T-helper 17 cell (primary cell): ENCODE measurements at regions not wholly inside any gene's neighbourhood (a gene's known extent, or its start where the extent isn't known, plus 50 kb on each side); places are given as distances from the start of the nearest gene placed in this dataset.

Experiments
- ATAC-seq: fragments of 150-1000 bp; cut with Tn5 transposase; 2 replicates; pipeline ENCODE4 v1.10.0; 2021; ENCODE audit warnings: mild to moderate bottlenecking, moderate library complexity
- DNase-seq, 3 donors: peaks; one replicate each; pipeline versions ENCODE4 v3.0.0 to v3.0.0-alpha.2; 2020 to 2021
- H3K9me3 ChIP-seq: one replicate; pipeline ENCODE4 v1.7.0; 2013; ENCODE audit warnings: low read length, mild to moderate bottlenecking; ENCODE audit not compliant: control insufficient read depth, poor library complexity, severe bottlenecking
- H3K27ac Mint-ChIP-seq: one replicate; pipeline ENCODE4 v1.8.0; 2022; ENCODE audit warnings: mild to moderate bottlenecking, moderate library complexity, mixed read lengths
- H3K27me3 Mint-ChIP-seq: one replicate; pipeline ENCODE4 v1.8.0; 2022; ENCODE audit warnings: mixed read lengths
- H3K36me3 Mint-ChIP-seq: one replicate; pipeline ENCODE4 v1.8.0; 2022; ENCODE audit warnings: low read depth, mixed read lengths
- H3K4me1 Mint-ChIP-seq: one replicate; pipeline ENCODE4 v1.8.0; 2022; ENCODE audit warnings: mild to moderate bottlenecking, mixed read lengths
- H3K4me3 Mint-ChIP-seq: one replicate; pipeline ENCODE4 v1.8.0; 2022; ENCODE audit warnings: mild to moderate bottlenecking, moderate library complexity, mixed read lengths

GRCh38 chr22:44428941-44429830 lies 68.8 kb downstream of the RTL6 start:
- Mint-ChIP-seq H3K36me3 (no peaks in the 10 kb centered on the region), H3K27ac (peak overlapping the region; percentile 56), H3K4me1 (no peaks in the 10 kb centered on the region), H3K27me3 (peaks cover 28% of the 10 kb centered on the region), H3K4me3 (no peak overlapping the region)
- DNase-seq = no peak
- no peaks in the 10 kb centered on the region for H3K9me3 ChIP-seq
- no peak for ATAC-seq

DNA sequence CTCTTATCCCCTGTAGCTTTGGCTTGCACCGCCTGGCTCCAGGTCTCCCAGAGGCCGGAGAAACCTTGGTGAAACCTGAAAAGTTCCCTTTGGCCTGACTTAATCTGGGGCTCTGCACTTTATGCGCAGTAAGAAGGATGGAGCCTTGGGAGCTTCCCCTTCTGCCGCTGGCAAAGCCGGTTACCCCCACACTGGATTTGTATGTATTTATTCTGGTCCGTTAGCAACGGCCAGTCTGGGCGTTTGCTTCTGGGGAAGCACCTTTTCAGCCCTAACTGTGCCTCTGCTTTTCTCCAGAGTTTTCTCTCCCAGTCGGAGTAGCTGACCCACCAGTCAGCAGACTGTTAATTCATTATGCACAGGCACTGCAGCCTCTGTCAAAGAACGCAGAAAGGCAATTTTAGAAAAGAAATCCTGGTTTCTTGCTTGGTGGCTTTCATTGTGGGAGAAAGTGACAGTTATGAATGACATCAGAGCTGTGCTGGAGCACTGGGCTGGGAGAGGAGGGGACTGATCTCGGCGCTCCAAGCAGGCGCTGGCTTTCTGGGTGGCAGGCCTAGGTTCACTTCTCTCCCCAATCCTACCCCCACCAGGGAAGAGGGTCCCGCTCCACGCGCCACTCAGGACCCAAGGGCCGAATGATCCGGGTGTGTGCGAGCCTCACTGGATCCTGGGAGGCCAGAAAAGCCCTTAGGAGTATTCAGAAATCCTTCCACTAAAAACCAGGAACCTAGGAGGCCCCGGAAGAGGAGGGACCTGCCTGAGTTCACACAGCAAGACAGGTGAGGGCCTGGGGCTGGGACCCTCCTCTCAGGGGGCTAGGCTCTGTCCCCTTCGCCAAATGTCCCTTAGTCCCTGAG lies 70.2 kb downstream of the RTL6 start:
- ATAC-seq (no peak), DNase-seq (no peak)
- no peaks in the 10 kb centered on the region for H3K36me3 Mint-ChIP-seq
- H3K4me1 Mint-ChIP-seq = no peaks in the 10 kb centered on the region
- H3K27ac Mint-ChIP-seq = no peak overlapping the region
- no peaks in the 10 kb centered on the region for H3K9me3 ChIP-seq
- H3K4me3 Mint-ChIP-seq = no peak overlapping the region
- peaks cover 28% of the 10 kb centered on the region for H3K27me3 Mint-ChIP-seq

DNA sequence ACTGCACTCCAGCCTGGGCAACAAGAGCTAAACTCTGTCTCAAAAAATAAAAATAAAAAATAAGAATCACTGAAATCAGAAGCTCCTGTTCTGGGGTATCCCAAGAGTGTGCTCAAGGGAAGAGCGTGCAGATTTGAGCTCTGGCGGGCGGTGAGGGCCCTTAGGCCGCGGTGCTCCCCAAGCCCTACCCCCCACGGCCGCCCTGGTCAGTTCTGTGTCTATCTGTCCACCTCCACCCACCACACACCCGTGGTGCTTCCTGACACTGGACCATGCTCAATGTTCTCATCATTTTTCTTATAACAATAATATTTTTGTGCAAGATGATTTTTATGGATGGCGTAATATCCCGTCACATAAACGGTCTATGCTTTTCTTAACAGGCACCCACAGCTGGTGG lies 71.1 kb downstream of the RTL6 start:
- ATAC-seq (no peak), DNase-seq (no peak)
- Mint-ChIP-seq H3K27ac (no peak overlapping the region), H3K36me3 (no peaks in the 10 kb centered on the region), H3K4me3 (no peak overlapping the region), H3K4me1 (no peaks in the 10 kb centered on the region), H3K27me3 (peaks cover 34% of the 10 kb centered on the region)
- H3K9me3 ChIP-seq = no peaks in the 10 kb centered on the region

GRCh38 chr22:44425694-44426045 lies 72.4 kb downstream of the RTL6 start:
- no peak for DNase-seq
- H3K4me1 Mint-ChIP-seq = no peaks in the 10 kb centered on the region
- no peaks in the 10 kb centered on the region for H3K36me3 Mint-ChIP-seq
- no peak overlapping the region for H3K27ac Mint-ChIP-seq
- ATAC-seq = no peak
- no peaks in the 10 kb centered on the region for H3K9me3 ChIP-seq
- H3K27me3 Mint-ChIP-seq = peaks cover 34% of the 10 kb centered on the region
- no peak overlapping the region for H3K4me3 Mint-ChIP-seq

DNA sequence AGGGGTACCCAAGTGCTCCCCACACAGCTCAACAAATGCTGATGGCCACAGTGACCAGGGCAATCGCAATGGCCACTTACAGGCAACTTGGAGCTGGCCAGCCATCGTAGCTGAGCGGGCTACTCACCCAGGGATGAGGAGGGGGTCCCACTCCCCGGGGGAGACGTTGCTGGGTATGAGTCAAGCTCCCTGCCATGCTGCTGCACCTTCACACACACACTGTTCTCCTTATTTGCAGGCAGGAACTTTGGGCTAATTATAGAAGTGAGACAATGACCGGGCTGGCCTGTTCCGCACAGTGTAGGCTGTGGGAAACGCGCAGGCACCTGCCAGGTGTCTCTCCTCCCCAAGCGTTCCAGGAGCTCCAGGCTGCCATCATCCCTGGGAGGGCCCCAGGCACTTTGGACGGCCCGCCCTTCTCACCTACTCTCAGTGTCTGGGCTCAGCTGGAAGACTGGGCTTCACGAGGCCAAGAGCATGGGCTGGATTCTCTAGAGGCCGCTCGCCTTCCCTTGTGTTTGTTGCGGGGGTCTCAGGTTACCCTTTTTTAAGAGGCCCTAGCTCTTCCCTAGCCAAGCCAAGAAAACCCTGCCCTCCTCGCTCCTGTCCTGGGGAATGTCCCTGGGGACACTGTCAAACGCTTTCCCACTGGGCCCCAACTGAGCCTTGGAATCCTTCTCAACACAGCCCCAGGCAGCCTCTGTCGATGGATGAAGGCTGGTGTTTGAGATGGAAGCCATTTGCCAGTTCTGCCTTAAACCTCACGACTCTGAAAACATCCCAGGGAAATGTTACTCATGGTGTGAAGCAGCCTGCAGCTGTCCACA lies 73.0 kb downstream of the RTL6 start:
- no peak overlapping the region for H3K4me3 Mint-ChIP-seq
- no peaks in the 10 kb centered on the region for H3K36me3 Mint-ChIP-seq
- no peak for DNase-seq
- no peaks in the 10 kb centered on the region for H3K4me1 Mint-ChIP-seq
- ATAC-seq = no peak
- H3K9me3 ChIP-seq = no peaks in the 10 kb centered on the region
- peaks cover 34% of the 10 kb centered on the region for H3K27me3 Mint-ChIP-seq
- H3K27ac Mint-ChIP-seq = peak overlapping the region; percentile 75

DNA sequence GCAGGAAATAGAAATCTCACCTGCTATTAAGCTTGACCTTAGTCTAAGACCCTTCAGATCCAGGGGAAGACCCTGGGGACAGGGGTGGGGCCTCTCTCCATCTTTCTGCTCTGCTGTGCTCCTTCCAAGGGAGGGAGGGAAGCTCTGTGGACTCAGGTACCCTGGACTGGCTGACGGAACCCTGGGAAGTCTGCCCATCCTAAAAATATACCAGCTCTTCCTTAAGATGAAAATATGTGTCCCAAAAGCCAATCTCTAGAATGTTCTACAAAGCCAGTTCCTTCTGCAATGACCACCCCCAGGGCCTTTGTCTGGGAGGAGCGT lies 73.7 kb downstream of the RTL6 start:
- DNase-seq (no peak), ATAC-seq (no peak)
- Mint-ChIP-seq H3K36me3 (no peaks in the 10 kb centered on the region), H3K27ac (peak overlapping the region; percentile 75), H3K4me3 (no peak overlapping the region), H3K27me3 (peaks cover 34% of the 10 kb centered on the region), H3K4me1 (no peaks in the 10 kb centered on the region)
- peaks cover 3% of the 10 kb centered on the region for H3K9me3 ChIP-seq

DNA sequence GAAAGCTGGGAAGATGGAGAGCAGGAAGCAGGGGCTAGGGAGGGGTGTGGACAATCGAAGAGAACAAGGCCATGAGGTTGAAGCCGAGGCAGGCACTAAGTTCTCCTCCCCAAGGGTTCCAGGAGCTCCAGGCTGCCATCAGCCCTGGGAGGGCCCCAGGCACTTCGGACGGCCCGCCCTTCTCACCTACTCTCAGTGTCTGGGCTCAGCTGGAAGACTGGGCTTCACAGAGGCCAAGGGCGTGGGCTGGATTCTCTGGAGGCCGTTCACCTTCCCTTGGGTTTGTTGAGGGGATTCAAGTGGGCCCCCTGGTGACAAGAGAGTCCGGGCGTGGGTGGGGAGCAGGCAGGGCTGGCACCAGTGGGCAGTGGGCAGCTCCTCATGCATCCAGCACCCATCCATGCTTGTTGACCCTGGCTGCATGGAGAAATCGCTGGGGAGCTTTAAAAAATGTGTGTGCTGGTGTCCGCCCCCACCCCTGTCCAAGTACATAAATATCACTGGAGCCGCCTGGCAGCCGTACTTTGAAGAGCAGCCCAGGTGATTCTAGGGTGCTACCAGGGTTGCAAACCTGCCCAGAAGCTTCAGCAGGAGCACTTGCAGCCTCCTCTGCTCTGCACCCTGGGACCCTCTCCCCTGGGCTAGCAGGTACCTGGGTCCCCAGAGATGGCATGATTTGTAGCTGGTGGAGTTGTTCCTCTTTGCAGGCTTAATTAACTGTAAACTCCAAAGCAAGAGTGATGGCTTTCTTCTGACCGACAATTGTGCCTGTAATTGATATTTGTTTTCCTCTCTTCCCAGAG lies 74.3 kb downstream of the RTL6 start:
- DNase-seq (no peak), ATAC-seq (no peak)
- H3K4me1 Mint-ChIP-seq = no peaks in the 10 kb centered on the region
- H3K36me3 Mint-ChIP-seq = no peaks in the 10 kb centered on the region
- H3K9me3 ChIP-seq = peaks cover 3% of the 10 kb centered on the region
- H3K27me3 Mint-ChIP-seq = peaks cover 31% of the 10 kb centered on the region
- peak overlapping the region; percentile 75 for H3K27ac Mint-ChIP-seq
- no peak overlapping the region for H3K4me3 Mint-ChIP-seq

GRCh38 chr22:44422746-44423380 lies 75.2 kb downstream of the RTL6 start:
- H3K36me3 Mint-ChIP-seq = no peaks in the 10 kb centered on the region
- ATAC-seq = no peak

GRCh38 chr22:44419429-44419828 lies 78.6 kb downstream of the RTL6 start:
- H3K27ac Mint-ChIP-seq = no peak overlapping the region
- no peak overlapping the region for H3K4me3 Mint-ChIP-seq
- DNase-seq (no peak), ATAC-seq (no peak)
- H3K36me3 Mint-ChIP-seq = no peaks in the 10 kb centered on the region
- peaks cover 3% of the 10 kb centered on the region for H3K9me3 ChIP-seq
- H3K4me1 Mint-ChIP-seq = no peaks in the 10 kb centered on the region
- H3K27me3 Mint-ChIP-seq = peaks cover 8% of the 10 kb centered on the region

More at GRCh38 chr22:44422746-44423380, 75.2 kb downstream of the RTL6 start:
- H3K27me3 Mint-ChIP-seq = peaks cover 25% of the 10 kb centered on the region
- no peak overlapping the region for H3K4me3 Mint-ChIP-seq
- no peak for DNase-seq
- H3K4me1 Mint-ChIP-seq = no peaks in the 10 kb centered on the region
- peaks cover 3% of the 10 kb centered on the region for H3K9me3 ChIP-seq
- H3K27ac Mint-ChIP-seq = no peak overlapping the region

- ATAC-seq (no peak), DNase-seq (no peak)
- H3K4me1 Mint-ChIP-seq = no peaks in the 10 kb centered on the region
- no peaks in the 10 kb centered on the region for H3K9me3 ChIP-seq
- H3K36me3 Mint-ChIP-seq = no peaks in the 10 kb centered on the region
- peaks cover 24% of the 10 kb centered on the region for H3K27me3 Mint-ChIP-seq
- no peak overlapping the region for H3K27ac Mint-ChIP-seq
- no peak overlapping the region for H3K4me3 Mint-ChIP-seq
Measured at GRCh38 chr22:44413211-44413610, 84.8 kb downstream of the RTL6 start.

GRCh38 chr22:44412136-44412731 lies 85.8 kb downstream of the RTL6 start:
- no peak overlapping the region for H3K27ac Mint-ChIP-seq
- ATAC-seq (no peak), DNase-seq (no peak)

More at GRCh38 chr22:44412136-44412731, 85.8 kb downstream of the RTL6 start:
- no peaks in the 10 kb centered on the region for H3K4me1 Mint-ChIP-seq
- H3K36me3 Mint-ChIP-seq = no peaks in the 10 kb centered on the region
- no peaks in the 10 kb centered on the region for H3K9me3 ChIP-seq
- no peak overlapping the region for H3K4me3 Mint-ChIP-seq
- peaks cover 24% of the 10 kb centered on the region for H3K27me3 Mint-ChIP-seq
